ENCODE measurements at regions not wholly inside any gene's neighbourhood (a gene's known extent, or its start where the extent isn't known, plus 50 kb on each side); places are given as distances from the start of the nearest gene placed in this dataset.

- no peak for DNase-seq
Observed at GRCh38 chr10:44196336-44196735, 188.6 kb downstream of the CXCL12 start.

- no peak for DNase-seq
Observed at GRCh38 chr10:44196008-44196320, 188.9 kb downstream of the CXCL12 start.

GRCh38 chr10:44195112-44196007, 189.5 kb downstream of the CXCL12 start:
- DNase-seq = peak; percentile 65

GRCh38 chr10:44194435-44194834, 190.5 kb downstream of the CXCL12 start:
- no peak for DNase-seq

GRCh38 chr10:44193567-44194220, 191.2 kb downstream of the CXCL12 start:
- no peak for DNase-seq

GRCh38 chr10:44193166-44193565, 191.7 kb downstream of the CXCL12 start:
- DNase-seq = no peak

- no peak for DNase-seq
Observed at GRCh38 chr10:44192435-44192834, 192.5 kb downstream of the CXCL12 start.

GRCh38 chr10:44190541-44190940, 194.4 kb downstream of the CXCL12 start:
- no peak for DNase-seq

- no peak for DNase-seq
Observed at GRCh38 chr10:44186821-44187220, 198.1 kb downstream of the CXCL12 start.

- no peak for DNase-seq
Observed at GRCh38 chr10:44186150-44186549, 198.7 kb downstream of the CXCL12 start.

GRCh38 chr10:44185315-44185666, 199.6 kb downstream of the CXCL12 start:
- no peak for DNase-seq

GRCh38 chr10:44184633-44185314, 200.1 kb downstream of the CXCL12 start:
- DNase-seq = no peak

GRCh38 chr10:44183667-44184632, 200.9 kb downstream of the CXCL12 start:
- no peak for DNase-seq

- DNase-seq = no peak
Observed at GRCh38 chr10:44182909-44183308, 202.0 kb downstream of the CXCL12 start.

- peak; percentile 40 for DNase-seq
Observed at GRCh38 chr10:44180321-44181168, 204.4 kb downstream of the CXCL12 start.

GRCh38 chr10:44178856-44179255, 206.0 kb downstream of the CXCL12 start:
- no peak for DNase-seq

GRCh38 chr10:44178281-44178680, 206.6 kb downstream of the CXCL12 start:
- DNase-seq = no peak

- no peak for DNase-seq
Observed at GRCh38 chr10:44177610-44178009, 207.3 kb downstream of the CXCL12 start.

- no peak for DNase-seq
Observed at GRCh38 chr10:44176311-44176710, 208.6 kb downstream of the CXCL12 start.

GRCh38 chr10:44173608-44173894, 211.3 kb downstream of the CXCL12 start:
- no peak for DNase-seq

- no peak for DNase-seq
Observed at GRCh38 chr10:44172883-44173607, 211.9 kb downstream of the CXCL12 start.
